Chondrocyte (in vitro differentiated cells): ENCODE measurements at regions not wholly inside any gene's neighbourhood (a gene's known extent, or its start where the extent isn't known, plus 50 kb on each side); places are given as distances from the start of the nearest gene placed in this dataset.

Experiments used
- DNase-seq: peaks from one replicate; pipeline ENCODE4 v3.0.0; 2021; ENCODE audit warnings: mixed read lengths, low spot score
- H3K27ac Mint-ChIP-seq: one replicate; pipeline ENCODE4 v1.8.0; 2021; ENCODE audit warnings: mild to moderate bottlenecking, moderate library complexity, mixed read lengths; ENCODE audit not compliant: unreplicated experiment
- H3K27me3 Mint-ChIP-seq: 2 replicates; pipeline ENCODE4 v1.8.0; 2021; ENCODE audit warnings: low read depth, mixed read lengths
- H3K36me3 Mint-ChIP-seq: 2 replicates; pipeline ENCODE4 v1.8.0; 2021; ENCODE audit warnings: low read depth, mixed read lengths
- H3K4me1 Mint-ChIP-seq: 2 replicates; pipeline ENCODE4 v1.8.0; 2021; ENCODE audit warnings: low read depth, mild to moderate bottlenecking, mixed read lengths
- H3K4me3 Mint-ChIP-seq: one replicate; pipeline ENCODE4 v1.8.0; 2021; ENCODE audit warnings: mild to moderate bottlenecking, moderate library complexity, mixed read lengths; ENCODE audit not compliant: unreplicated experiment
- H3K9me3 Mint-ChIP-seq: 2 replicates; pipeline ENCODE4 v1.8.0; 2021; ENCODE audit warnings: low read depth, mixed read lengths
- TF ChIP-seq, protein P1 (sequence below): fragments of 200-600 bp; sonication (generic); IDR thresholded peaks from 2 replicates; pipeline ENCODE4 v1.5.0; 2021; ENCODE audit warnings: antibody characterized with exemption, mild to moderate bottlenecking, moderate library complexity

DNA sequence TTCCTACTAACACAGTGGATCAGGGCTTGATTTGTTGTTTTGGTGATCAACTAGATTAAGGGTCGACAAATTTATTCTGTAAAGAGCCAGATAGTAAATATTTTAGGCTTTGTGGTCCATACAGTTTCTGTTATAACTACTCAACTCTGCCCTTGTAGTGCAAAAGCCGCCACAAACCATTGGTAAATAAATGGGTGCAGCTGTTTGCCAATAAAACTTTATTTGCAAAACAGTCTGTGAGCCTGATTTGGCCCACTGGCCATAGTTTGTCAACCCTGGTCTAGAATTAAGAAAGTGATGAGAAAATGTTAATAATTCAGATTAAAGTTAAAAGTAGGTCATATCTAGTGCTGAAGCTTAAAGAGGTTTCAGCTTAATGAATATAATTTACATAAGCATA is 84.0 kb upstream of the TRIM2 start:
- DNase-seq: no peak
- no peaks in the 10 kb centered on the region for H3K9me3 Mint-ChIP-seq
- H3K4me3 Mint-ChIP-seq: no peak overlapping the region
- no peak overlapping the region for H3K27ac Mint-ChIP-seq
- H3K27me3 Mint-ChIP-seq: no peaks in the 10 kb centered on the region
- H3K36me3 Mint-ChIP-seq: no peaks in the 10 kb centered on the region
- TF ChIP-seq, protein P1, sequence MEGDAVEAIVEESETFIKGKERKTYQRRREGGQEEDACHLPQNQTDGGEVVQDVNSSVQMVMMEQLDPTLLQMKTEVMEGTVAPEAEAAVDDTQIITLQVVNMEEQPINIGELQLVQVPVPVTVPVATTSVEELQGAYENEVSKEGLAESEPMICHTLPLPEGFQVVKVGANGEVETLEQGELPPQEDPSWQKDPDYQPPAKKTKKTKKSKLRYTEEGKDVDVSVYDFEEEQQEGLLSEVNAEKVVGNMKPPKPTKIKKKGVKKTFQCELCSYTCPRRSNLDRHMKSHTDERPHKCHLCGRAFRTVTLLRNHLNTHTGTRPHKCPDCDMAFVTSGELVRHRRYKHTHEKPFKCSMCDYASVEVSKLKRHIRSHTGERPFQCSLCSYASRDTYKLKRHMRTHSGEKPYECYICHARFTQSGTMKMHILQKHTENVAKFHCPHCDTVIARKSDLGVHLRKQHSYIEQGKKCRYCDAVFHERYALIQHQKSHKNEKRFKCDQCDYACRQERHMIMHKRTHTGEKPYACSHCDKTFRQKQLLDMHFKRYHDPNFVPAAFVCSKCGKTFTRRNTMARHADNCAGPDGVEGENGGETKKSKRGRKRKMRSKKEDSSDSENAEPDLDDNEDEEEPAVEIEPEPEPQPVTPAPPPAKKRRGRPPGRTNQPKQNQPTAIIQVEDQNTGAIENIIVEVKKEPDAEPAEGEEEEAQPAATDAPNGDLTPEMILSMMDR: no peak
- peaks cover 5% of the 10 kb centered on the region for H3K4me1 Mint-ChIP-seq

DNA sequence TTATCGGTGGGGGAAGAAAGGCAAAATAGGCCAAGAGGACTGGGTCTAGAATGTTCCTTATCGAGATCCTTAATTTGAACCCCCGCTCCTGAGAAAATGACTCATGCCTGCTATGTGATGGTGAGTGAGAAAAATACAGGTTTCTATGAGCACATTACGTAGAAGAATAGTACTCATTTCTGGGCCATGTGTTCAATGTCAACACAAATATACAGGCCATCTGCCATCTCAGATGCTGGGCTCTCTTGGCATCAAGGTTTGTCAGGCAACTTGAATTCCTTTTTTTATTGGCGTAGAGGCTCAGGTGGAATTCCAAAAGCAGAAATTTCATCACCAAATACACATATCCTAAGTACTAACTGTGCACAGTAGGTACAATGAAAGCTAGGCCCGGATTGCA is 81.4 kb upstream of the TRIM2 start:
- DNase-seq: no peak
- Mint-ChIP-seq H3K27ac (no peak overlapping the region), H3K27me3 (no peaks in the 10 kb centered on the region), H3K4me3 (no peak overlapping the region), H3K9me3 (no peaks in the 10 kb centered on the region), H3K36me3 (no peaks in the 10 kb centered on the region), H3K4me1 (peaks cover 10% of the 10 kb centered on the region)
- TF ChIP-seq, protein P1: no peak

DNA sequence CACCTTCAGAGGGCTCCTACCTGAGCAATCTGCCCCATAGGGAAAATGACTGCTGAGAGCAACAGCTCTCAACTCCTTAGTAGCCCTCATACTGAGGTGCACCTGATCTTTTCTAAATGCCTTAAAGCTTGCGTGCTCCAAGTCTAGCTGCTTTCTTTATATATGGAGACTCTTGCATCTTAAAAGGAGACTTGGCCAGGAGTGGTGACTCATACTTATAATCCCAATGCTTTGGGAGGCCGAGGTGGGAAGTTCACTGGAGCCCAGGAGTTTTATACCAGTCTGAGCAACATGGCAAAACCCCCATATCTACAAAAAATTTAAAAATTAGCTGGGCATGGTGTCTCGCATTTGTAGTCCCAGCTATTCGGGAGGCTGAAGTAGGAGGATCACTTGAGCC is 78.1 kb upstream of the TRIM2 start:
- H3K36me3 Mint-ChIP-seq: no peaks in the 10 kb centered on the region
- H3K27me3 Mint-ChIP-seq: no peaks in the 10 kb centered on the region
- no peak overlapping the region for H3K4me3 Mint-ChIP-seq
- no peaks in the 10 kb centered on the region for H3K9me3 Mint-ChIP-seq
- H3K4me1 Mint-ChIP-seq: peaks cover 11% of the 10 kb centered on the region
- no peak overlapping the region for H3K27ac Mint-ChIP-seq
- DNase-seq: no peak
- TF ChIP-seq, protein P1: no peak

DNA sequence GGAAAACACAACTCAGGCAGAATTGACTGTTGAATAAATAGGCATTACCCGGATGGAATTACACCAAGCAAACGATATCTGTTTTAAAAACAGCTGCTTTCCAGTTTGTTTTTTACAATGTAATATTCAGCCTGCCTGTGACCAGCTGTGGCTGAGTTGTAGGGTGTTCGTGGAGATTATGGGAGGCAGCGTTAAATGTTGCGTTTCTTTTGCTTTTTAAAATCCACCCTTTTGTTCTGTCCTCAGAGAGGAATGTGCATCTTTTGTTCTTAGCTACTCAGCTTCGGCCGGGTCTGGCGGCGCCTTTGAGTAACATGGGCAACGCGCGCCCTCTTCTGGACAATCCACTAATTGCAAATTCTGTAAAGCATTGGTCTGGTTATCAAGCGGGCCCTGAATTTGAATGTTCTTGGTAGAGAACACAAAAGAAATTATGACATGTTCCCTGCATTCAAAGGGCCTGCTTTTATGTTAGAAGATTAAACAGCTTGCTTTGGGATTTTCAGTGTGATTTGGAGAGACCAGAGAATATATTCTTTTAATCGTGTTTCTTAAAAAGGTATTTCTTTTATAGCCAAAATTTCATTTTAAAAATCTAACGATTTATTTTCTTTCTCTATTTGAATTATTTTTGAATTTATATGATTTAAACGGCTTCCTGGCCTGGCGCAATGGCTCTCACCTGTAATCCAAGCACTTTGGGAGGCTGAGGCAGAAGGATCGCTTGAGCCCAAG is 76.3 kb upstream of the TRIM2 start:
- no peak for DNase-seq
- Mint-ChIP-seq H3K4me1 (peaks cover 7% of the 10 kb centered on the region), H3K9me3 (no peaks in the 10 kb centered on the region), H3K4me3 (peak overlapping the region; percentile 51), H3K27ac (no peak overlapping the region), H3K36me3 (no peaks in the 10 kb centered on the region), H3K27me3 (no peaks in the 10 kb centered on the region)
- TF ChIP-seq, protein P1: peak; percentile 95

DNA sequence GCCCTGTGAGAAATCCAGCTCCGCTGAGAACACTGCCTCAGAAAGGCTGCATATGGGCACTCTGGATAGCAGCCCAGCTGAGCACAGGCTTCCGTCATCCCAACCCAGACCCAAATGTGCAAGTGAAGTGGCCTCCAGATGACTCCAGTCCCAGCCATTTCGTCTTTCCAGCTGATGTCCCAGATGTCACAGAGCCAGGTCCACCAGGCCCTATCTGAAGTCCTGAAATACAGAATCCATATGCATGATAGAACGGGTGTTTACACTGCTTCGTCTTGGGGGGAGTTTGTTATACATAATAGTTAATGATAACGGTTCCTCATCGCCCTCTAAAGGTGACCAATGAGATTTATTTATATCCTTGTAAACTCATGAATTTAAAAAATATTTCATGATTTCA is 72.6 kb upstream of the TRIM2 start:
- Mint-ChIP-seq H3K27me3 (no peaks in the 10 kb centered on the region), H3K27ac (no peak overlapping the region), H3K4me1 (peaks cover 19% of the 10 kb centered on the region), H3K9me3 (no peaks in the 10 kb centered on the region), H3K4me3 (no peak overlapping the region), H3K36me3 (no peaks in the 10 kb centered on the region)
- no peak for DNase-seq
- TF ChIP-seq, protein P1: peak; percentile 68
